CD14-positive monocyte (primary cell): ENCODE measurements at regions not wholly inside any gene's neighbourhood (a gene's known extent, or its start where the extent isn't known, plus 50 kb on each side); places are given as distances from the start of the nearest gene placed in this dataset.

Experiments used
- DNase-seq, 3 donors: peaks; one replicate each; pipeline ENCODE4 v3.0.0-alpha.2; 2011 to 2022
- H2AFZ ChIP-seq: 2 replicates; pipeline ENCODE4 v1.6.0; 2012; ENCODE audit warnings: mild to moderate bottlenecking, low read depth, low read length, inconsistent platforms; ENCODE audit not compliant: insufficient read depth, poor library complexity, severe bottlenecking
- H3K27ac ChIP-seq, 2 donors: 1 replicate in 1 of 2; 2 replicates in 1 of 2; pipeline ENCODE4 v1.5.1; 2012 to 2013; ENCODE audit warnings: low read length in 2 of 2, control low read depth in 1 of 2, inconsistent platforms in 1 of 2, low read depth in 1 of 2, mild to moderate bottlenecking in 1 of 2
- H3K27me3 ChIP-seq, 2 donors: one replicate each; pipeline versions ENCODE4 v1.6.0 to v1.6.1; 2011 to 2013; ENCODE audit warnings: low read length in 2 of 2; ENCODE audit not compliant: control insufficient read depth in 2 of 2, insufficient read depth in 2 of 2
- H3K36me3 ChIP-seq, 2 donors: replicated peaks in 1 of 2; 1 replicate in 1 of 2; 2 replicates in 1 of 2; pipeline versions ENCODE4 v1.5.1 to v1.6.1; 2012 to 2013; ENCODE audit warnings: low read length in 2 of 2, control low read depth in 1 of 2, inconsistent platforms in 1 of 2, mild to moderate bottlenecking in 1 of 2; ENCODE audit not compliant: insufficient read depth in 2 of 2, control insufficient read depth in 1 of 2
- H3K4me1 ChIP-seq, 2 donors: 1 replicate in 1 of 2; 2 replicates in 1 of 2; pipeline versions ENCODE4 v1.5.1 to v1.6.1; 2012 to 2013; ENCODE audit warnings: low read length in 2 of 2, control low read depth in 1 of 2, inconsistent platforms in 1 of 2, mild to moderate bottlenecking in 1 of 2, moderate library complexity in 1 of 2; ENCODE audit not compliant: insufficient read depth in 2 of 2, control insufficient read depth in 1 of 2
- H3K4me2 ChIP-seq: replicated peaks from 2 replicates; pipeline ENCODE3; 2012; ENCODE audit warnings: low read length, moderate library complexity, mild to moderate bottlenecking; ENCODE audit not compliant: poor library complexity, severe bottlenecking; ENCODE audit errors: extremely low read depth
- H3K4me3 ChIP-seq, 3 experiments: fragments of 200-600 bp in 1 of 3; sonication (generic) in 1 of 3; replicated peaks in 1 of 3; 1 replicate in 2 of 3; 2 replicates in 1 of 3; pipeline ENCODE4 v1.5.1; 2011 to 2013; ENCODE audit warnings: low read length in 3 of 3, mild to moderate bottlenecking in 3 of 3, control low read depth in 2 of 3, low read depth in 2 of 3, inconsistent platforms in 1 of 3, moderate library complexity in 1 of 3
- H3K79me2 ChIP-seq: 2 replicates; pipeline ENCODE4 v1.6.0; 2012; ENCODE audit warnings: mild to moderate bottlenecking, control low read depth, inconsistent platforms, low read length, moderate library complexity; ENCODE audit not compliant: insufficient read depth
- H3K9ac ChIP-seq: 2 replicates; pipeline ENCODE4 v1.6.0; 2017; ENCODE audit warnings: low read length, mild to moderate bottlenecking; ENCODE audit not compliant: insufficient read depth, poor library complexity, severe bottlenecking
- H3K9me3 ChIP-seq, 2 donors: replicated peaks in 1 of 2; 1 replicate in 1 of 2; 2 replicates in 1 of 2; pipeline versions ENCODE4 v1.5.1 to v1.6.1; 2012 to 2013; ENCODE audit warnings: low read length in 2 of 2, control low read depth in 1 of 2; ENCODE audit not compliant: control insufficient read depth in 1 of 2, insufficient read depth in 1 of 2
- H4K20me1 ChIP-seq: 2 replicates; pipeline ENCODE4 v1.6.0; 2012; ENCODE audit warnings: mild to moderate bottlenecking, low read length, control low read depth, moderate library complexity; ENCODE audit not compliant: insufficient read depth
- H3K27ac Mint-ChIP-seq, 7 donors: one replicate each; pipeline ENCODE4 v1.8.0; 2020; ENCODE audit warnings: mild to moderate bottlenecking in 7 of 7, mixed read lengths in 7 of 7, moderate library complexity in 6 of 7, inconsistent platforms in 2 of 7
- H3K27me3 Mint-ChIP-seq, 3 donors: one replicate each; pipeline ENCODE4 v1.8.0; 2021 to 2022; ENCODE audit warnings: low read depth in 3 of 3, mild to moderate bottlenecking in 3 of 3, mixed read lengths in 3 of 3, moderate library complexity in 3 of 3, inconsistent platforms in 1 of 3
- H3K36me3 Mint-ChIP-seq, 2 donors: one replicate each; pipeline ENCODE4 v1.8.0; 2020; ENCODE audit warnings: mixed read lengths in 2 of 2, inconsistent platforms in 1 of 2, mild to moderate bottlenecking in 1 of 2
- H3K4me1 Mint-ChIP-seq: one replicate; pipeline ENCODE4 v1.8.0; 2020; ENCODE audit warnings: mild to moderate bottlenecking, mixed read lengths
- H3K4me3 Mint-ChIP-seq, 2 donors: one replicate each; pipeline ENCODE4 v1.8.0; 2020; ENCODE audit warnings: mild to moderate bottlenecking in 2 of 2, mixed read lengths in 2 of 2, moderate library complexity in 1 of 2
- H3K9me3 Mint-ChIP-seq, 7 donors: one replicate each; pipeline ENCODE4 v1.8.0; 2020 to 2022; ENCODE audit warnings: mixed read lengths in 7 of 7, mild to moderate bottlenecking in 6 of 7, moderate library complexity in 6 of 7, inconsistent platforms in 2 of 7
- WGBS: methylation state at CpG from one replicate; pipeline ENCODE4 v1.1.5; 2013; ENCODE audit warnings: missing lambda C conversion rate; ENCODE audit not compliant: insufficient coverage; 5-methylcytosine and 5-hydroxymethylcytosine counted together
- intact Hi-C, 2 donors: fragments of 100-400 bp; cut with micrococcal nuclease; formaldehyde crosslinking; loops; one replicate each; pipeline versions ENCODE4 v1.15.0 to v1.15.1; 2023
- TF ChIP-seq, protein P1 (sequence below): fragments of 200-600 bp; IDR thresholded peaks from one replicate; pipeline ENCODE4 v1.8.0; 2022; ENCODE audit warnings: antibody characterized with exemption, mild to moderate bottlenecking

DNA sequence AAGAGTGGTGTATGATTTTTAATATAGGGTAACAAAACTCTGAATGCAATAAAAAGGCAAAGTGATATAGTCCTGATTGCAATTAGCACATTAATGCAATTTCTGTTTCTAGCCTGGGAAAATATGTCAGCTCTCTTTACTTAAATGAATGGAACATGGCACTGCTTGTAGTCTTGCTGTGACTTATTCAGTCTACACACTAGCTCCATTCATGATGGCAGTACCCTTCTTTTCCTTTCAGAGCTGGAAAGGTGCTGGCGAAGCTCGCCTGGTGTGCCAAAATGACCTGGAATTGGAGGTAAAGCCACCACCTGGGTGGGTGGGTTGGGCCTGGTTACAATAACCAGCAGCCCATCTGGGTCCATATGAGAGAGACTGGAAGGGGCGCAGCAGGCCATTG is 85.3 kb downstream of the ZNF365 start:
- Histone ChIP-seq H3K27me3 (no peaks in the 10 kb centered on the region), H3K4me3 (no peak overlapping the region), H3K4me2 (no peak overlapping the region), H3K9ac (no peak overlapping the region), H4K20me1 (no peaks in the 10 kb centered on the region), H3K9me3 (no peaks in the 10 kb centered on the region), H3K79me2 (no peaks in the 10 kb centered on the region), H2AFZ (no peak overlapping the region), H3K36me3 (no peaks in the 10 kb centered on the region), H3K27ac (no peak overlapping the region), H3K4me1 (peaks cover 24 to 27% of the 10 kb centered on the region in 2 donors)
- no CpG with 5 or more reads among the region's 3 CpGs for WGBS
- peaks cover 0 to 4% (median 1%) of the 10 kb centered on the region in 7 donors for H3K9me3 Mint-ChIP-seq
- peaks cover 29% of the 10 kb centered on the region for H3K4me1 Mint-ChIP-seq
- no peaks in the 10 kb centered on the region for H3K36me3 Mint-ChIP-seq
- TF ChIP-seq, protein P1, sequence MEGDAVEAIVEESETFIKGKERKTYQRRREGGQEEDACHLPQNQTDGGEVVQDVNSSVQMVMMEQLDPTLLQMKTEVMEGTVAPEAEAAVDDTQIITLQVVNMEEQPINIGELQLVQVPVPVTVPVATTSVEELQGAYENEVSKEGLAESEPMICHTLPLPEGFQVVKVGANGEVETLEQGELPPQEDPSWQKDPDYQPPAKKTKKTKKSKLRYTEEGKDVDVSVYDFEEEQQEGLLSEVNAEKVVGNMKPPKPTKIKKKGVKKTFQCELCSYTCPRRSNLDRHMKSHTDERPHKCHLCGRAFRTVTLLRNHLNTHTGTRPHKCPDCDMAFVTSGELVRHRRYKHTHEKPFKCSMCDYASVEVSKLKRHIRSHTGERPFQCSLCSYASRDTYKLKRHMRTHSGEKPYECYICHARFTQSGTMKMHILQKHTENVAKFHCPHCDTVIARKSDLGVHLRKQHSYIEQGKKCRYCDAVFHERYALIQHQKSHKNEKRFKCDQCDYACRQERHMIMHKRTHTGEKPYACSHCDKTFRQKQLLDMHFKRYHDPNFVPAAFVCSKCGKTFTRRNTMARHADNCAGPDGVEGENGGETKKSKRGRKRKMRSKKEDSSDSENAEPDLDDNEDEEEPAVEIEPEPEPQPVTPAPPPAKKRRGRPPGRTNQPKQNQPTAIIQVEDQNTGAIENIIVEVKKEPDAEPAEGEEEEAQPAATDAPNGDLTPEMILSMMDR, result no peak
- no peak for DNase-seq
- no peak overlapping the region for H3K27ac Mint-ChIP-seq
- H3K27me3 Mint-ChIP-seq, result peaks cover 0 to 1% (median 0%) of the 10 kb centered on the region in 3 donors
- intact Hi-C loops, result no loop called here
- no peak overlapping the region for H3K4me3 Mint-ChIP-seq

DNA sequence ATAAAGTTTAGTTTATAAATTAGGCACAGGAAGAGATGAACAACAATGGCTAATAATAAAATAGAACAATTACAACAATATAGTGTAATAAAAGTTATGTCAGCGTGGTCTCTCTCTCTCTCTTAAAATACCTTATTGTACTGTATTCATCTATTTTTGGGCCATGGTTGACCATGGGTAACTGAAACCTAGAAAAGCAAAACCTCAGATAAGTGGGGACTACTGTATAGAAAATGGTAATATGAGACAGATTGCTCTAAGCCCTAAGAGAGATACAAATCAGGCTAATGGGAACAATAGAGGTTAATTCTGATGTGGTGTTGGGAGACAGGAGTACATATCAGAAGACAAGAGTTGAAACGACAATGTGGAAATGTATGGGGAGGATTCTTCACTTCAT is 86.2 kb downstream of the ZNF365 start:
- Histone ChIP-seq H3K27ac (no peak overlapping the region), H3K4me2 (no peak overlapping the region), H3K36me3 (no peaks in the 10 kb centered on the region), H3K27me3 (no peaks in the 10 kb centered on the region), H3K4me1 (peaks cover 17 to 21% of the 10 kb centered on the region in 2 donors), H4K20me1 (no peaks in the 10 kb centered on the region), H2AFZ (no peak overlapping the region), H3K79me2 (no peaks in the 10 kb centered on the region), H3K9ac (no peak overlapping the region), H3K4me3 (no peak overlapping the region), H3K9me3 (peaks cover 5 to 9% of the 10 kb centered on the region in 2 donors)
- TF ChIP-seq, protein P1, result no peak
- H3K4me3 Mint-ChIP-seq, result no peak overlapping the region
- no peak for DNase-seq
- H3K36me3 Mint-ChIP-seq, result peaks cover 0 to 2% of the 10 kb centered on the region in 2 donors
- no CpG with 5 or more reads among the region's 2 CpGs for WGBS
- intact Hi-C loops, result no loop called here
- H3K27me3 Mint-ChIP-seq, result peaks cover 0 to 1% (median 0%) of the 10 kb centered on the region in 3 donors
- H3K27ac Mint-ChIP-seq, result no peak overlapping the region
- peaks cover 5 to 13% (median 10%) of the 10 kb centered on the region in 7 donors for H3K9me3 Mint-ChIP-seq
- H3K4me1 Mint-ChIP-seq, result peaks cover 21% of the 10 kb centered on the region
